ENCODE measurements at regions not wholly inside any gene's neighbourhood (a gene's known extent, or its start where the extent isn't known, plus 50 kb on each side); places are given as distances from the start of the nearest gene placed in this dataset.

- 96 to 100% methylated on average over 2 to 3 of the region's 3 CpGs for WGBS, 2 experiments (ENCODE audit: insufficient coverage in 1 of 2, insufficient read length in 1 of 2)
- Histone ChIP-seq H3K9ac (ENCODE audit: extremely low read depth, low read length, poor library complexity, severe bottlenecking) (no peak overlapping the region), H3K4me3 (ENCODE audit: low read length) (no peak overlapping the region), H3K36me3 (ENCODE audit: control insufficient read depth, insufficient read depth, low read length) (no peaks in the 10 kb centered on the region), H3K9me3 (ENCODE audit: control insufficient read depth, low read length) (no peaks in the 10 kb centered on the region), H3K27ac (ENCODE audit: low read depth, low read length) (no peak overlapping the region), H3K27me3 (ENCODE audit: control insufficient read depth, insufficient read depth, low read length, poor library complexity, severe bottlenecking) (no peaks in the 10 kb centered on the region), H3K4me1 (ENCODE audit: control insufficient read depth, insufficient read depth, low read length) (no peaks in the 10 kb centered on the region)
- DNase-seq = no peak
- Mint-ChIP-seq H3K9me3 (no peaks in the 10 kb centered on the region), H3K27me3 (ENCODE audit: insufficient read depth) (no peaks in the 10 kb centered on the region), H3K27ac (no peak overlapping the region), H3K4me3 (no peak overlapping the region), H3K4me1 (no peaks in the 10 kb centered on the region), H3K36me3 (ENCODE audit: low read depth) (no peaks in the 10 kb centered on the region)
- TF ChIP-seq CTCF (conservative IDR thresholded peaks at IDR 0.05) = no peak
Observed at GRCh38 chr7:17546189-17546588, 247.7 kb downstream of the AHR start.

GRCh38 chr7:17546592-17546991 lies 248.1 kb downstream of the AHR start:
- no peak for TF ChIP-seq CTCF (conservative IDR thresholded peaks at IDR 0.05)
- Histone ChIP-seq H3K36me3 (ENCODE audit: control insufficient read depth, insufficient read depth, low read length) (no peaks in the 10 kb centered on the region), H3K4me1 (ENCODE audit: control insufficient read depth, insufficient read depth, low read length) (no peaks in the 10 kb centered on the region), H3K27ac (ENCODE audit: low read depth, low read length) (no peak overlapping the region), H3K27me3 (ENCODE audit: control insufficient read depth, insufficient read depth, low read length, poor library complexity, severe bottlenecking) (no peaks in the 10 kb centered on the region), H3K4me3 (ENCODE audit: low read length) (no peak overlapping the region), H3K9me3 (ENCODE audit: control insufficient read depth, low read length) (no peaks in the 10 kb centered on the region), H3K9ac (ENCODE audit: extremely low read depth, low read length, poor library complexity, severe bottlenecking) (no peak overlapping the region)
- H3K36me3 Mint-ChIP-seq (ENCODE audit: low read depth) = no peaks in the 10 kb centered on the region
- WGBS, 2 experiments (ENCODE audit: insufficient coverage in 1 of 2, insufficient read length in 1 of 2) = 100% methylated on average over 1 of the region's 1 CpG; no CpG with 5 or more reads in 1 of the 2 experiments
- H3K27me3 Mint-ChIP-seq (ENCODE audit: insufficient read depth) = no peaks in the 10 kb centered on the region
- no peak overlapping the region for H3K4me3 Mint-ChIP-seq
- H3K4me1 Mint-ChIP-seq = no peaks in the 10 kb centered on the region
- no peaks in the 10 kb centered on the region for H3K9me3 Mint-ChIP-seq
- no peak for DNase-seq
- no peak overlapping the region for H3K27ac Mint-ChIP-seq

- no peak overlapping the region for H3K9ac ChIP-seq (ENCODE audit: extremely low read depth, low read length, poor library complexity, severe bottlenecking)
- H3K4me3 ChIP-seq (ENCODE audit: low read length) = no peak overlapping the region
- H3K27me3 ChIP-seq (ENCODE audit: control insufficient read depth, insufficient read depth, low read length, poor library complexity, severe bottlenecking) = no peaks in the 10 kb centered on the region
- Mint-ChIP-seq H3K27me3 (ENCODE audit: insufficient read depth) (no peaks in the 10 kb centered on the region), H3K27ac (no peak overlapping the region), H3K36me3 (ENCODE audit: low read depth) (no peaks in the 10 kb centered on the region), H3K9me3 (no peaks in the 10 kb centered on the region), H3K4me1 (no peaks in the 10 kb centered on the region), H3K4me3 (no peak overlapping the region)
- H3K4me1 ChIP-seq (ENCODE audit: control insufficient read depth, insufficient read depth, low read length) = no peaks in the 10 kb centered on the region
- WGBS, 2 experiments (ENCODE audit: insufficient coverage in 1 of 2, insufficient read length in 1 of 2) = 73 to 89% methylated on average over 1 to 3 of the region's 4 CpGs
- no peaks in the 10 kb centered on the region for H3K9me3 ChIP-seq (ENCODE audit: control insufficient read depth, low read length)
- DNase-seq = peak; percentile 67
- no peaks in the 10 kb centered on the region for H3K36me3 ChIP-seq (ENCODE audit: control insufficient read depth, insufficient read depth, low read length)
- peak; percentile 65 for TF ChIP-seq CTCF (conservative IDR thresholded peaks at IDR 0.05)
- no peak overlapping the region for H3K27ac ChIP-seq (ENCODE audit: low read depth, low read length)
Observed at GRCh38 chr7:17548014-17548653, 249.7 kb downstream of the AHR start.

Measured in endodermal cell (in vitro differentiated cells).